ENCODE measurements at regions not wholly inside any gene's neighbourhood (a gene's known extent, or its start where the extent isn't known, plus 50 kb on each side); places are given as distances from the start of the nearest gene placed in this dataset.

- WGBS = 94% methylated on average over 3 of the region's 3 CpGs
- no peaks in the 10 kb centered on the region for H3K27me3 ChIP-seq (ENCODE audit: insufficient read depth, low read length)
These were observed 175.1 kb downstream of the FAT3 start for GRCh38 chr11:92399705-92400104.

GRCh38 chr11:92401520-92401919 is 176.9 kb downstream of the FAT3 start:
- no peak overlapping the region for H3K4me3 ChIP-seq (ENCODE audit: low read length)
- peaks cover 41% of the 10 kb centered on the region for H3K4me1 ChIP-seq (ENCODE audit: insufficient read depth, low read length)
- 0 out of 2 replicates have a peak, but pooled peaks cover 2% of the 10 kb centered on the region for H3K9me3 ChIP-seq (ENCODE audit: insufficient read depth, low read depth, low read length)
- H3K27me3 ChIP-seq (ENCODE audit: insufficient read depth, low read length) = no peaks in the 10 kb centered on the region
- peak overlapping the region; percentile 60 for H3K27ac ChIP-seq (ENCODE audit: low read depth, low read length)
- peak overlapping the region; percentile 37; the same call in 1 of the 2 replicates for H3K9ac ChIP-seq (ENCODE audit: low read depth, low read length)
- no peaks in the 10 kb centered on the region for H3K36me3 ChIP-seq (ENCODE audit: insufficient read depth, low read length)

More at GRCh38 chr11:92399705-92400104, 175.1 kb downstream of the FAT3 start:
- Histone ChIP-seq H3K27ac (ENCODE audit: low read depth, low read length) (no peak overlapping the region), H3K9me3 (ENCODE audit: insufficient read depth, low read depth, low read length) (0 out of 2 replicates have a peak, but pooled peaks cover 2% of the 10 kb centered on the region), H3K4me3 (ENCODE audit: low read length) (no peak overlapping the region), H3K9ac (ENCODE audit: low read depth, low read length) (no peak overlapping the region), H3K36me3 (ENCODE audit: insufficient read depth, low read length) (no peaks in the 10 kb centered on the region), H3K4me1 (ENCODE audit: insufficient read depth, low read length) (peaks cover 37% of the 10 kb centered on the region)

- Histone ChIP-seq H3K4me1 (ENCODE audit: insufficient read depth, low read length) (peaks cover 52% of the 10 kb centered on the region), H3K27me3 (ENCODE audit: insufficient read depth, low read length) (no peaks in the 10 kb centered on the region), H3K9me3 (ENCODE audit: insufficient read depth, low read depth, low read length) (0 out of 2 replicates have a peak, but pooled peaks cover 2% of the 10 kb centered on the region), H3K9ac (ENCODE audit: low read depth, low read length) (no peak overlapping the region), H3K27ac (ENCODE audit: low read depth, low read length) (no peak overlapping the region), H3K4me3 (ENCODE audit: low read length) (no peak overlapping the region), H3K36me3 (ENCODE audit: insufficient read depth, low read length) (no peaks in the 10 kb centered on the region)
- 92% methylated on average over 2 of the region's 2 CpGs for WGBS
These were observed 181.9 kb downstream of the FAT3 start for GRCh38 chr11:92406472-92406871.

- 70% methylated on average over 3 of the region's 3 CpGs for WGBS
- Histone ChIP-seq H3K4me1 (ENCODE audit: insufficient read depth, low read length) (peaks cover 49% of the 10 kb centered on the region), H3K36me3 (ENCODE audit: insufficient read depth, low read length) (no peaks in the 10 kb centered on the region), H3K9ac (ENCODE audit: low read depth, low read length) (no peak overlapping the region), H3K4me3 (ENCODE audit: low read length) (no peak overlapping the region), H3K27ac (ENCODE audit: low read depth, low read length) (no peak overlapping the region), H3K27me3 (ENCODE audit: insufficient read depth, low read length) (no peaks in the 10 kb centered on the region), H3K9me3 (ENCODE audit: insufficient read depth, low read depth, low read length) (0 out of 2 replicates have a peak, but pooled peaks cover 2% of the 10 kb centered on the region)
These were observed 184.7 kb downstream of the FAT3 start for GRCh38 chr11:92409355-92409754.

GRCh38 chr11:92409956-92410355 is 185.3 kb downstream of the FAT3 start:
- Histone ChIP-seq H3K27me3 (ENCODE audit: insufficient read depth, low read length) (no peaks in the 10 kb centered on the region), H3K4me3 (ENCODE audit: low read length) (no peak overlapping the region), H3K36me3 (ENCODE audit: insufficient read depth, low read length) (no peaks in the 10 kb centered on the region), H3K4me1 (ENCODE audit: insufficient read depth, low read length) (peaks cover 49% of the 10 kb centered on the region), H3K27ac (ENCODE audit: low read depth, low read length) (no peak overlapping the region), H3K9me3 (ENCODE audit: insufficient read depth, low read depth, low read length) (no peaks in the 10 kb centered on the region), H3K9ac (ENCODE audit: low read depth, low read length) (no peak overlapping the region)
- 97% methylated on average over 3 of the region's 3 CpGs for WGBS

- H3K4me1 ChIP-seq (ENCODE audit: insufficient read depth, low read length) = peaks cover 49% of the 10 kb centered on the region
- no peak overlapping the region for H3K4me3 ChIP-seq (ENCODE audit: low read length)
- 100% methylated on average over 1 of the region's 1 CpG for WGBS
- H3K9ac ChIP-seq (ENCODE audit: low read depth, low read length) = no peak overlapping the region
- no peak overlapping the region for H3K27ac ChIP-seq (ENCODE audit: low read depth, low read length)
- no peaks in the 10 kb centered on the region for H3K27me3 ChIP-seq (ENCODE audit: insufficient read depth, low read length)
- no peaks in the 10 kb centered on the region for H3K9me3 ChIP-seq (ENCODE audit: insufficient read depth, low read depth, low read length)
- H3K36me3 ChIP-seq (ENCODE audit: insufficient read depth, low read length) = no peaks in the 10 kb centered on the region
These were observed 185.9 kb downstream of the FAT3 start for GRCh38 chr11:92410526-92410925.

- H3K9me3 ChIP-seq (ENCODE audit: insufficient read depth, low read depth, low read length) = no peaks in the 10 kb centered on the region
- peaks cover 45% of the 10 kb centered on the region for H3K4me1 ChIP-seq (ENCODE audit: insufficient read depth, low read length)
- H3K27ac ChIP-seq (ENCODE audit: low read depth, low read length) = no peak overlapping the region
- H3K4me3 ChIP-seq (ENCODE audit: low read length) = no peak overlapping the region
- no peaks in the 10 kb centered on the region for H3K27me3 ChIP-seq (ENCODE audit: insufficient read depth, low read length)
- no peaks in the 10 kb centered on the region for H3K36me3 ChIP-seq (ENCODE audit: insufficient read depth, low read length)
- no peak overlapping the region for H3K9ac ChIP-seq (ENCODE audit: low read depth, low read length)
- WGBS = 53% methylated on average over 3 of the region's 5 CpGs
These were observed 186.8 kb downstream of the FAT3 start for GRCh38 chr11:92411431-92411830.

GRCh38 chr11:92413757-92414513 is 189.3 kb downstream of the FAT3 start:
- H3K9ac ChIP-seq (ENCODE audit: low read depth, low read length) = no peak overlapping the region
- no peak overlapping the region for H3K27ac ChIP-seq (ENCODE audit: low read depth, low read length)
- no peaks in the 10 kb centered on the region for H3K9me3 ChIP-seq (ENCODE audit: insufficient read depth, low read depth, low read length)
- H3K4me1 ChIP-seq (ENCODE audit: insufficient read depth, low read length) = peaks cover 27% of the 10 kb centered on the region
- no peaks in the 10 kb centered on the region for H3K36me3 ChIP-seq (ENCODE audit: insufficient read depth, low read length)
- no peak overlapping the region for H3K4me3 ChIP-seq (ENCODE audit: low read length)
- no peaks in the 10 kb centered on the region for H3K27me3 ChIP-seq (ENCODE audit: insufficient read depth, low read length)
- WGBS = 93% methylated on average over 7 of the region's 7 CpGs

GRCh38 chr11:92416971-92417725 is 192.5 kb downstream of the FAT3 start:
- no peaks in the 10 kb centered on the region for H3K27me3 ChIP-seq (ENCODE audit: insufficient read depth, low read length)
- WGBS = 79% methylated on average over 1 of the region's 1 CpG

GRCh38 chr11:92423115-92424034 is 198.8 kb downstream of the FAT3 start:
- no peak overlapping the region for H3K4me3 ChIP-seq (ENCODE audit: low read length)
- H3K27me3 ChIP-seq (ENCODE audit: insufficient read depth, low read length) = no peaks in the 10 kb centered on the region
- WGBS = over 99% methylated on average over 6 of the region's 6 CpGs
- H3K9me3 ChIP-seq (ENCODE audit: insufficient read depth, low read depth, low read length) = no peaks in the 10 kb centered on the region
- H3K4me1 ChIP-seq (ENCODE audit: insufficient read depth, low read length) = no peaks in the 10 kb centered on the region
- no peaks in the 10 kb centered on the region for H3K36me3 ChIP-seq (ENCODE audit: insufficient read depth, low read length)
- H3K9ac ChIP-seq (ENCODE audit: low read depth, low read length) = no peak overlapping the region
- H3K27ac ChIP-seq (ENCODE audit: low read depth, low read length) = no peak overlapping the region

More at GRCh38 chr11:92416971-92417725, 192.5 kb downstream of the FAT3 start:
- H3K36me3 ChIP-seq (ENCODE audit: insufficient read depth, low read length) = no peaks in the 10 kb centered on the region
- no peaks in the 10 kb centered on the region for H3K4me1 ChIP-seq (ENCODE audit: insufficient read depth, low read length)
- no peak overlapping the region for H3K27ac ChIP-seq (ENCODE audit: low read depth, low read length)
- H3K9me3 ChIP-seq (ENCODE audit: insufficient read depth, low read depth, low read length) = no peaks in the 10 kb centered on the region
- H3K4me3 ChIP-seq (ENCODE audit: low read length) = no peak overlapping the region
- H3K9ac ChIP-seq (ENCODE audit: low read depth, low read length) = no peak overlapping the region

Measured in HUES64 (cell line).